ENCODE measurements at regions not wholly inside any gene's neighbourhood (a gene's known extent, or its start where the extent isn't known, plus 50 kb on each side); places are given as distances from the start of the nearest gene placed in this dataset.

GRCh38 chr3:5644773-5645670 is 457.5 kb downstream of the EDEM1 start:
- ATAC-seq: no peak
- DNase-seq: no peak
- intact Hi-C loops (cut with micrococcal nuclease): no loop called here

GRCh38 chr3:5645692-5646410 is 458.3 kb downstream of the EDEM1 start:
- ATAC-seq (no peak), DNase-seq (no peak)
- intact Hi-C loops (cut with micrococcal nuclease): no loop called here

- no peak for ATAC-seq
- no peak for DNase-seq
- intact Hi-C loops (cut with micrococcal nuclease): no loop called here
Observed at GRCh38 chr3:5650303-5650702, 462.8 kb downstream of the EDEM1 start.

GRCh38 chr3:5651351-5651750 is 463.8 kb downstream of the EDEM1 start:
- DNase-seq (no peak), ATAC-seq (no peak)
- intact Hi-C loops (cut with micrococcal nuclease): no loop called here

GRCh38 chr3:5653426-5654143 is 466.1 kb downstream of the EDEM1 start:
- DNase-seq (no peak), ATAC-seq (no peak)
- intact Hi-C loops (cut with micrococcal nuclease): no loop called here

GRCh38 chr3:5657106-5657505 is 469.6 kb downstream of the EDEM1 start:
- ATAC-seq (no peak), DNase-seq (no peak)
- intact Hi-C loops (cut with micrococcal nuclease): no loop called here

- no peak for DNase-seq
- ATAC-seq: no peak
- intact Hi-C loops (cut with micrococcal nuclease): no loop called here
Observed at GRCh38 chr3:5663601-5664000, 476.1 kb downstream of the EDEM1 start.

GRCh38 chr3:5666455-5666854 is 478.9 kb downstream of the EDEM1 start:
- DNase-seq (no peak), ATAC-seq (no peak)
- intact Hi-C loops (cut with micrococcal nuclease): no loop called here

- ATAC-seq: no peak
- no peak for DNase-seq
- intact Hi-C loops (cut with micrococcal nuclease): no loop called here
Observed at GRCh38 chr3:5673521-5673920, 486.0 kb downstream of the EDEM1 start.

GRCh38 chr3:5675319-5675718 is 487.8 kb downstream of the EDEM1 start:
- intact Hi-C loops (cut with micrococcal nuclease): no loop called here
- DNase-seq (no peak), ATAC-seq (no peak)

- intact Hi-C loops (cut with micrococcal nuclease): no loop called here
- ATAC-seq (no peak), DNase-seq (no peak)
Observed at GRCh38 chr3:5677555-5677954, 490.0 kb downstream of the EDEM1 start.

GRCh38 chr3:5678248-5678647 is 490.7 kb downstream of the EDEM1 start:
- intact Hi-C loops (cut with micrococcal nuclease): no loop called here
- DNase-seq: no peak
- no peak for ATAC-seq

- intact Hi-C loops (cut with micrococcal nuclease): no loop called here
- no peak for DNase-seq
- no peak for ATAC-seq
Observed at GRCh38 chr3:5678844-5679243, 491.3 kb downstream of the EDEM1 start.

- DNase-seq (no peak), ATAC-seq (no peak)
- intact Hi-C loops (cut with micrococcal nuclease): no loop called here
Observed at GRCh38 chr3:5687230-5687629, 499.7 kb downstream of the EDEM1 start.

GRCh38 chr3:5690490-5690889 is 503.0 kb downstream of the EDEM1 start:
- ATAC-seq (no peak), DNase-seq (no peak)
- intact Hi-C loops (cut with micrococcal nuclease): no loop called here

GRCh38 chr3:5690904-5691532 is 503.5 kb downstream of the EDEM1 start:
- ATAC-seq: no peak
- intact Hi-C loops (cut with micrococcal nuclease): no loop called here
- no peak for DNase-seq

- intact Hi-C loops (cut with micrococcal nuclease): no loop called here
- DNase-seq (no peak), ATAC-seq (no peak)
Observed at GRCh38 chr3:5692446-5692845, 504.9 kb downstream of the EDEM1 start.

- intact Hi-C loops (cut with micrococcal nuclease): no loop called here
- no peak for ATAC-seq
- no peak for DNase-seq
Observed at GRCh38 chr3:5694266-5694665, 506.8 kb downstream of the EDEM1 start.

- no peak for DNase-seq
- ATAC-seq: no peak
- intact Hi-C loops (cut with micrococcal nuclease): no loop called here
Observed at GRCh38 chr3:5698851-5699250, 511.3 kb downstream of the EDEM1 start.

- ATAC-seq: no peak
Observed at GRCh38 chr3:5699313-5699712, 511.8 kb downstream of the EDEM1 start.

More at GRCh38 chr3:5699313-5699712, 511.8 kb downstream of the EDEM1 start:
- intact Hi-C loops (cut with micrococcal nuclease): no loop called here
- no peak for DNase-seq

Data from left ventricle myocardium superior (tissue), 1 donor.